ENCODE measurements at regions not wholly inside any gene's neighbourhood (a gene's known extent, or its start where the extent isn't known, plus 50 kb on each side); places are given as distances from the start of the nearest gene placed in this dataset.

- no peak for DNase-seq (ENCODE audit: low spot score)
These were observed 127.2 kb upstream of the PRNP start for GRCh38 chr20:4559106-4559505.

GRCh38 chr20:4556781-4557180, 129.5 kb upstream of the PRNP start:
- no peak for DNase-seq (ENCODE audit: low spot score)

GRCh38 chr20:4555188-4555890, 130.9 kb upstream of the PRNP start:
- peak; percentile 49 for DNase-seq (ENCODE audit: low spot score)

- DNase-seq (ENCODE audit: low spot score), result no peak
These were observed 131.9 kb upstream of the PRNP start for GRCh38 chr20:4554346-4554745.

- DNase-seq (ENCODE audit: low spot score), result no peak
These were observed 134.1 kb upstream of the PRNP start for GRCh38 chr20:4552075-4552640.

- DNase-seq (ENCODE audit: low spot score), result no peak
These were observed 135.5 kb upstream of the PRNP start for GRCh38 chr20:4550740-4551139.

GRCh38 chr20:4549711-4550259, 136.5 kb upstream of the PRNP start:
- DNase-seq (ENCODE audit: low spot score), result no peak

GRCh38 chr20:4548552-4548951, 137.7 kb upstream of the PRNP start:
- no peak for DNase-seq (ENCODE audit: low spot score)

- DNase-seq (ENCODE audit: low spot score), result peak; percentile 88
These were observed 139.5 kb upstream of the PRNP start for GRCh38 chr20:4546786-4547185.

- peak; percentile 14 for DNase-seq (ENCODE audit: low spot score)
These were observed 139.9 kb upstream of the PRNP start for GRCh38 chr20:4546342-4546741.

- DNase-seq (ENCODE audit: low spot score), result no peak
These were observed 140.7 kb upstream of the PRNP start for GRCh38 chr20:4545526-4545925.

- no peak for DNase-seq (ENCODE audit: low spot score)
These were observed 141.5 kb upstream of the PRNP start for GRCh38 chr20:4544765-4545164.

- no peak for DNase-seq (ENCODE audit: low spot score)
These were observed 144.0 kb upstream of the PRNP start for GRCh38 chr20:4542270-4542669.

- DNase-seq (ENCODE audit: low spot score), result no peak
These were observed 151.9 kb upstream of the PRNP start for GRCh38 chr20:4534315-4534714.

GRCh38 chr20:4533368-4534133, 152.7 kb upstream of the PRNP start:
- no peak for DNase-seq (ENCODE audit: low spot score)

- no peak for DNase-seq (ENCODE audit: low spot score)
These were observed 153.5 kb upstream of the PRNP start for GRCh38 chr20:4532772-4533171.

GRCh38 chr20:4524792-4525191, 161.5 kb upstream of the PRNP start:
- DNase-seq (ENCODE audit: low spot score), result no peak

- DNase-seq (ENCODE audit: low spot score), result no peak
These were observed 161.9 kb upstream of the PRNP start for GRCh38 chr20:4524307-4524706.

GRCh38 chr20:4522310-4522709, 163.9 kb upstream of the PRNP start:
- DNase-seq (ENCODE audit: low spot score), result no peak

GRCh38 chr20:4521170-4521968, 164.9 kb upstream of the PRNP start:
- DNase-seq (ENCODE audit: low spot score), result no peak

- no peak for DNase-seq (ENCODE audit: low spot score)
These were observed 166.7 kb upstream of the PRNP start for GRCh38 chr20:4519534-4519933.

- DNase-seq (ENCODE audit: low spot score), result no peak
These were observed 169.4 kb upstream of the PRNP start for GRCh38 chr20:4516876-4517275.

Measured in SW480 (cell line).